HG02678 (cell line): ENCODE measurements at regions not wholly inside any gene's neighbourhood (a gene's known extent, or its start where the extent isn't known, plus 50 kb on each side); places are given as distances from the start of the nearest gene placed in this dataset.
"Not testable (repeated sequence)": the region's sequence is repeated elsewhere in the genome, so short reads cannot be mapped to it uniquely, and the experiment has no call there.

Source experiments
- ATAC-seq: cut with Tn5 transposase; IDR thresholded peaks from one replicate; pipeline ENCODE4 v1.9.1; 2021; ENCODE audit warnings: mild to moderate bottlenecking, moderate library complexity; ENCODE audit not compliant: unreplicated experiment

GRCh38 chr5:87665166-87665565 lies 252.4 kb upstream of the CCNH start:
- ATAC-seq = no peak

GRCh38 chr5:87661784-87662566 lies 249.2 kb upstream of the CCNH start:
- no peak for ATAC-seq

- ATAC-seq = no peak
Measured at GRCh38 chr5:87653242-87653641, 240.5 kb upstream of the CCNH start.

- ATAC-seq = no peak
Measured at GRCh38 chr5:87650284-87650683, 237.6 kb upstream of the CCNH start.

GRCh38 chr5:87649455-87649854 lies 236.7 kb upstream of the CCNH start:
- no peak for ATAC-seq

- ATAC-seq = no peak
Measured at GRCh38 chr5:87645224-87645623, 232.5 kb upstream of the CCNH start.

GRCh38 chr5:87640902-87641301 lies 228.2 kb upstream of the CCNH start:
- no peak for ATAC-seq

- ATAC-seq = no peak
Measured at GRCh38 chr5:87627363-87627762, 214.6 kb upstream of the CCNH start.

GRCh38 chr5:87608385-87608784 lies 195.7 kb upstream of the CCNH start:
- ATAC-seq = no peak

GRCh38 chr5:87605663-87606062 lies 192.9 kb upstream of the CCNH start:
- no peak for ATAC-seq

- no peak for ATAC-seq
Measured at GRCh38 chr5:87599778-87600177, 187.0 kb upstream of the CCNH start.

GRCh38 chr5:87598460-87598859 lies 185.7 kb upstream of the CCNH start:
- ATAC-seq = no peak

- no peak for ATAC-seq
Measured at GRCh38 chr5:87594566-87594965, 181.8 kb upstream of the CCNH start.

GRCh38 chr5:87589587-87589986 lies 176.9 kb upstream of the CCNH start:
- no peak for ATAC-seq

GRCh38 chr5:87588316-87588715 lies 175.6 kb upstream of the CCNH start:
- no peak for ATAC-seq

- not testable (repeated sequence) for ATAC-seq
Measured at GRCh38 chr5:87583704-87584103, 171.0 kb upstream of the CCNH start.

GRCh38 chr5:87582149-87582548 lies 169.4 kb upstream of the CCNH start:
- no peak for ATAC-seq

- ATAC-seq = no peak
Measured at GRCh38 chr5:87581661-87582060, 168.9 kb upstream of the CCNH start.

GRCh38 chr5:87579678-87580077 lies 166.9 kb upstream of the CCNH start:
- ATAC-seq = no peak

GRCh38 chr5:87576867-87577266 lies 164.1 kb upstream of the CCNH start:
- ATAC-seq = no peak

- not testable (repeated sequence) for ATAC-seq
Measured at GRCh38 chr5:87576306-87576705, 163.6 kb upstream of the CCNH start.

GRCh38 chr5:87574106-87574505 lies 161.4 kb upstream of the CCNH start:
- no peak for ATAC-seq

GRCh38 chr5:87572611-87573010 lies 159.9 kb upstream of the CCNH start:
- no peak for ATAC-seq
